ENCODE measurements at regions not wholly inside any gene's neighbourhood (a gene's known extent, or its start where the extent isn't known, plus 50 kb on each side); places are given as distances from the start of the nearest gene placed in this dataset.

DNA sequence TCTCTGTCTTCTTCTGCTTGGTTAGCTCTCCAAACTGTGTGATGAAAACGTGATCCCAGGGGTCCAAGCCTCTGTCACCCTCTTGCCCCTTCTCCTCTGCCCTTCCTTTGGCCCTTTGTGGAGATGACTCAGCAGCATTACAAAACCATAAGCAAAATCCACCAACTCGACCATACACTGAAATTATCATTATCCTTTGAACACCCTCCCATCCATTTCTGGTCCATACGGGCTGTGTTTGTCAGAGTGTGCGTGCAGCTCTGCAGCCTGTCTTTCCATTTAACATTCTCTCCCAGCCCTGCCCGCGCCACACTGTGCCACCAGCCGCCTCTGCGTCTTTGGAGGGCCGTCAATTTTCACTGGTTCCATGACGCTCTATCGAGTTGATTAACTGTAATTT lies 69.2 kb downstream of the SLC25A47 start:
- TF ChIP-seq POLR2AphosphoS5 (IDR thresholded peaks at IDR 0.05; ENCODE audit: insufficient read depth in 1 of 2, low read depth in 1 of 2), result no peak
- TF ChIP-seq, protein P1, sequence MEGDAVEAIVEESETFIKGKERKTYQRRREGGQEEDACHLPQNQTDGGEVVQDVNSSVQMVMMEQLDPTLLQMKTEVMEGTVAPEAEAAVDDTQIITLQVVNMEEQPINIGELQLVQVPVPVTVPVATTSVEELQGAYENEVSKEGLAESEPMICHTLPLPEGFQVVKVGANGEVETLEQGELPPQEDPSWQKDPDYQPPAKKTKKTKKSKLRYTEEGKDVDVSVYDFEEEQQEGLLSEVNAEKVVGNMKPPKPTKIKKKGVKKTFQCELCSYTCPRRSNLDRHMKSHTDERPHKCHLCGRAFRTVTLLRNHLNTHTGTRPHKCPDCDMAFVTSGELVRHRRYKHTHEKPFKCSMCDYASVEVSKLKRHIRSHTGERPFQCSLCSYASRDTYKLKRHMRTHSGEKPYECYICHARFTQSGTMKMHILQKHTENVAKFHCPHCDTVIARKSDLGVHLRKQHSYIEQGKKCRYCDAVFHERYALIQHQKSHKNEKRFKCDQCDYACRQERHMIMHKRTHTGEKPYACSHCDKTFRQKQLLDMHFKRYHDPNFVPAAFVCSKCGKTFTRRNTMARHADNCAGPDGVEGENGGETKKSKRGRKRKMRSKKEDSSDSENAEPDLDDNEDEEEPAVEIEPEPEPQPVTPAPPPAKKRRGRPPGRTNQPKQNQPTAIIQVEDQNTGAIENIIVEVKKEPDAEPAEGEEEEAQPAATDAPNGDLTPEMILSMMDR (IDR thresholded peaks at IDR 0.05), result no peak
